Vagina (tissue), 2 donors: ENCODE measurements at regions not wholly inside any gene's neighbourhood (a gene's known extent, or its start where the extent isn't known, plus 50 kb on each side); places are given as distances from the start of the nearest gene placed in this dataset.

Source experiments
- DNase-seq, 2 donors: peaks; one replicate each; pipeline ENCODE4 v3.0.0-alpha.2; 2017; ENCODE audit errors: extremely low spot score in 2 of 2
- H3K27ac ChIP-seq: fragments of 200-600 bp; sonication (generic); one replicate; pipeline ENCODE4 v1.5.1; 2019
- H3K27me3 ChIP-seq: fragments of 200-600 bp; sonication (generic); one replicate; pipeline ENCODE4 v1.5.1; 2019
- H3K36me3 ChIP-seq, 2 donors: fragments of 200-600 bp; sonication (generic); one replicate each; pipeline ENCODE4 v1.5.1; 2017 to 2019
- H3K4me1 ChIP-seq: fragments of 200-600 bp; sonication (generic); one replicate; pipeline ENCODE4 v1.5.1; 2019
- H3K4me3 ChIP-seq, 2 donors: fragments of 200-600 bp; sonication (generic); 1 replicate in 1 of 2; 2 replicates in 1 of 2; pipeline ENCODE4 v1.5.1; 2016 to 2019
- H3K9me3 ChIP-seq: fragments of 200-600 bp; sonication (generic); one replicate; pipeline ENCODE4 v1.5.1; 2019
- POLR2A ChIP-seq, 2 donors: fragments of 450-650 bp; IDR thresholded peaks; one replicate each; pipeline ENCODE4 v1.6.1; 2017; ENCODE audit warnings: antibody characterized with exemption in 2 of 2, mild to moderate bottlenecking in 2 of 2, moderate library complexity in 2 of 2
- POLR2AphosphoS5 ChIP-seq, 2 donors: sonication (generic); formaldehyde crosslinking; IDR thresholded peaks; one replicate each; pipeline ENCODE4 v1.9.0; 2017; ENCODE audit warnings: antibody characterized with exemption in 2 of 2, mild to moderate bottlenecking in 2 of 2, low read depth in 1 of 2; ENCODE audit not compliant: insufficient read depth in 1 of 2
- intact Hi-C: fragments of 100-400 bp; cut with DNase I; formaldehyde crosslinking; loops from one replicate; pipeline ENCODE4 v1.15.1; 2023
- TF ChIP-seq, protein P1 (sequence below), 3 experiments: fragments of 450-650 bp in 2 of 3; fragments of 200-600 bp in 1 of 3; sonication (generic) in 1 of 3; IDR thresholded peaks; one replicate each; pipeline ENCODE4 v1.5.1; 2017 to 2019; ENCODE audit warnings: antibody characterized with exemption in 3 of 3, mild to moderate bottlenecking in 2 of 3, moderate library complexity in 2 of 3

DNA sequence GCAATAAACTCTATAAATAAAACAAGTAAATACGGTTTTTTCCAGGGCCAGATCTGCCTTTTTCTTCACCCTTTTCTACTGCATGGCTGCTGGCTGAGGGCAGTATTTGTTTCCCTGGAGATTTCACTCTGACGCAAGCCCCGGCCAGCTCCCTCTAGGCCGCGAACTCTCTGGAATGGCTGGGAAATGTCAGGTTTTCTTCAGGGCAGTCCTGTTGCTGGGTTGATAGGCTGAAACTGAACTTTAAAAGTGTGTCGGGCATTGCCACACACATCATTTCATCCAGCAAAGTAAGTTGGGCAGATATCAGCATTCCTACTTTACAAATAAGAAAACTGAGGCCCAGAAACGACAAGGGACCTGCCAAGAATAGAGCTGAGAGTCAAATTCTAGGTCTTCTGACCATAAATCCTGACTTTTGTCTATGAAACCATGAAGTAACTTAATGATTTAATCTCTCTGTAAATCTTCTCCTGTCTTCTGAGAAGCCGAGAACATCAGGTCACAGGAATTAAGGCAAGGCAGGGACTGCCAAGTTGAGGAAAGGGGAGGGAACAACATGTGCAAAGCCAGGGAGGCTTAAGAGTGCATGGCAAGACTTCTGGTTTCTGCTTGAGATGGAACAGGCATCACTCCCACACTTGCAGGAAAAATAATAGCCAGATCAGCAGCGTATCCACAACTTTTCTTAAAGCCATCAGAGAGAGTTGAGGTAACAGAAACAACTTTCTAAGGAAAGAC lies 205.0 kb upstream of the CCDC196 start:
- Histone ChIP-seq H3K9me3 (no peaks in the 10 kb centered on the region), H3K36me3 (no peaks in the 10 kb centered on the region), H3K27ac (peak overlapping the region; percentile 73), H3K27me3 (no peaks in the 10 kb centered on the region), H3K4me1 (no peaks in the 10 kb centered on the region), H3K4me3 (no peak overlapping the region)
- TF ChIP-seq POLR2A (IDR thresholded peaks at IDR 0.05) (no peak), POLR2AphosphoS5 (IDR thresholded peaks at IDR 0.05; ENCODE audit: insufficient read depth in 1 of 2, low read depth in 1 of 2) (peak; percentile 25 to 84)
- intact Hi-C loops, result no loop called here
- DNase-seq, result peak in 1 of 2 donors; percentile 92

- H3K27me3 ChIP-seq, result no peaks in the 10 kb centered on the region
- TF ChIP-seq POLR2A (IDR thresholded peaks at IDR 0.05) (no peak), POLR2AphosphoS5 (IDR thresholded peaks at IDR 0.05; ENCODE audit: insufficient read depth in 1 of 2, low read depth in 1 of 2) (no peak)
- TF ChIP-seq, protein P1, sequence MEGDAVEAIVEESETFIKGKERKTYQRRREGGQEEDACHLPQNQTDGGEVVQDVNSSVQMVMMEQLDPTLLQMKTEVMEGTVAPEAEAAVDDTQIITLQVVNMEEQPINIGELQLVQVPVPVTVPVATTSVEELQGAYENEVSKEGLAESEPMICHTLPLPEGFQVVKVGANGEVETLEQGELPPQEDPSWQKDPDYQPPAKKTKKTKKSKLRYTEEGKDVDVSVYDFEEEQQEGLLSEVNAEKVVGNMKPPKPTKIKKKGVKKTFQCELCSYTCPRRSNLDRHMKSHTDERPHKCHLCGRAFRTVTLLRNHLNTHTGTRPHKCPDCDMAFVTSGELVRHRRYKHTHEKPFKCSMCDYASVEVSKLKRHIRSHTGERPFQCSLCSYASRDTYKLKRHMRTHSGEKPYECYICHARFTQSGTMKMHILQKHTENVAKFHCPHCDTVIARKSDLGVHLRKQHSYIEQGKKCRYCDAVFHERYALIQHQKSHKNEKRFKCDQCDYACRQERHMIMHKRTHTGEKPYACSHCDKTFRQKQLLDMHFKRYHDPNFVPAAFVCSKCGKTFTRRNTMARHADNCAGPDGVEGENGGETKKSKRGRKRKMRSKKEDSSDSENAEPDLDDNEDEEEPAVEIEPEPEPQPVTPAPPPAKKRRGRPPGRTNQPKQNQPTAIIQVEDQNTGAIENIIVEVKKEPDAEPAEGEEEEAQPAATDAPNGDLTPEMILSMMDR (IDR thresholded peaks at IDR 0.05), result no peak
- intact Hi-C loops, result no loop called here
- no peaks in the 10 kb centered on the region for H3K9me3 ChIP-seq
- no peak overlapping the region for H3K27ac ChIP-seq
- DNase-seq, result no peak
- no peak overlapping the region for H3K4me3 ChIP-seq
- H3K4me1 ChIP-seq, result no peaks in the 10 kb centered on the region
- H3K36me3 ChIP-seq, result no peaks in the 10 kb centered on the region
These were observed 201.8 kb upstream of the CCDC196 start for GRCh38 chr14:66284346-66284745.

DNA sequence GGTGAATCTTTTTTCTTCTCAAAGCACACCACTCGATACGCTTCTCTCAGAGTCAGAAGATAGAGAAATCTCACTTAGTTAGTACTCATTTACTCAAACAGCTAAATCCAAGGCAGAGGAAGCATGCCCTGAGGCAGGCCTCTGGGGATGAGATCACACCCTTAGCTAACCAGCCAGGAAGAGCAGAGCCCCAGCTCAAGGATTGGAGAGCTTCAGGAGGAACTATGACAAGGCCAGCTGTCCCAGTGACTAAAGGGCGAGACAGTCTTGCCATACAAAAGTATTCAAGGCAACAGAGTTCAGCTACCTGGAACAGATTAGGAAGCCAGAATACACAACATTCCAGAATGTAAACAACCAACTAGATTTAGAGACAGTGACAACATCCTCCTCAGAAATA lies 197.7 kb upstream of the CCDC196 start:
- intact Hi-C loops, result no loop called here
- no peaks in the 10 kb centered on the region for H3K4me1 ChIP-seq
- DNase-seq, result no peak
- H3K27ac ChIP-seq, result no peak overlapping the region
- TF ChIP-seq POLR2A (IDR thresholded peaks at IDR 0.05) (no peak), POLR2AphosphoS5 (IDR thresholded peaks at IDR 0.05; ENCODE audit: insufficient read depth in 1 of 2, low read depth in 1 of 2) (no peak)
- TF ChIP-seq, protein P1 (IDR thresholded peaks at IDR 0.05), result no peak
- no peaks in the 10 kb centered on the region for H3K9me3 ChIP-seq
- H3K27me3 ChIP-seq, result no peaks in the 10 kb centered on the region
- H3K36me3 ChIP-seq, result no peaks in the 10 kb centered on the region
- no peak overlapping the region for H3K4me3 ChIP-seq

GRCh38 chr14:66291756-66292155 lies 194.4 kb upstream of the CCDC196 start:
- no peaks in the 10 kb centered on the region for H3K4me1 ChIP-seq
- no peak for TF ChIP-seq POLR2AphosphoS5 (IDR thresholded peaks at IDR 0.05; ENCODE audit: insufficient read depth in 1 of 2, low read depth in 1 of 2)
- no peaks in the 10 kb centered on the region for H3K36me3 ChIP-seq
- no peaks in the 10 kb centered on the region for H3K27me3 ChIP-seq
- DNase-seq, result no peak
- no peak overlapping the region for H3K27ac ChIP-seq
- no peaks in the 10 kb centered on the region for H3K9me3 ChIP-seq
- no peak overlapping the region for H3K4me3 ChIP-seq
- intact Hi-C loops, result no loop called here

- Histone ChIP-seq H3K27ac (no peak overlapping the region), H3K27me3 (no peaks in the 10 kb centered on the region), H3K36me3 (no peaks in the 10 kb centered on the region), H3K9me3 (no peaks in the 10 kb centered on the region), H3K4me1 (no peaks in the 10 kb centered on the region), H3K4me3 (no peak overlapping the region)
- TF ChIP-seq POLR2A (IDR thresholded peaks at IDR 0.05) (no peak), POLR2AphosphoS5 (IDR thresholded peaks at IDR 0.05; ENCODE audit: insufficient read depth in 1 of 2, low read depth in 1 of 2) (no peak)
- TF ChIP-seq, protein P1 (IDR thresholded peaks at IDR 0.05), result no peak
- DNase-seq, result no peak
- intact Hi-C loops, result no loop called here
These were observed 192.6 kb upstream of the CCDC196 start for GRCh38 chr14:66293533-66294105.

DNA sequence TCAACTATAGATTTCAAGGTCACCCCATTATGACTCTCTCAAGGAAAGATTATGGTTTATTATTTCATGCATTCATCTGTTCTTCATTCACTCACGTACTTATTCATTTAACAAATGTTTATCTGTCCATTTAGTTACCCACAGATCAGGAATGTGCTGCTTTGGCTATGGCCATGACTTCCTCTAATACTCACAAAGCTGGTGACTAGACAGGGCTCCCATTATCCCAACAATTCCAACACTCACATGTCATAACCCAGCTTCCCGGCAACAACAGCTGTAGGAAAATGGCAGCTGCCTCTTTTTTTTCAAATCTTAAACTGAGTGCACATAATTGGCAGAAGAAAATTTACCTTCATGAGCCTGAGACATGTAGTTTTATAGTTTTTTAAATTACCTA lies 190.8 kb upstream of the CCDC196 start:
- TF ChIP-seq POLR2A (IDR thresholded peaks at IDR 0.05) (no peak), POLR2AphosphoS5 (IDR thresholded peaks at IDR 0.05; ENCODE audit: insufficient read depth in 1 of 2, low read depth in 1 of 2) (no peak)
- TF ChIP-seq, protein P1 (IDR thresholded peaks at IDR 0.05), result no peak
- Histone ChIP-seq H3K4me3 (no peak overlapping the region), H3K4me1 (no peaks in the 10 kb centered on the region), H3K36me3 (no peaks in the 10 kb centered on the region), H3K27me3 (no peaks in the 10 kb centered on the region), H3K27ac (no peak overlapping the region), H3K9me3 (no peaks in the 10 kb centered on the region)
- intact Hi-C loops, result no loop called here
- DNase-seq, result no peak
